GM18907 (cell line): ENCODE measurements at regions not wholly inside any gene's neighbourhood (a gene's known extent, or its start where the extent isn't known, plus 50 kb on each side); places are given as distances from the start of the nearest gene placed in this dataset.

Source experiments
- ATAC-seq: cut with Tn5 transposase; IDR thresholded peaks from one replicate; pipeline ENCODE4 v1.9.1; 2021; ENCODE audit warnings: mild to moderate bottlenecking, moderate library complexity; ENCODE audit not compliant: unreplicated experiment

DNA sequence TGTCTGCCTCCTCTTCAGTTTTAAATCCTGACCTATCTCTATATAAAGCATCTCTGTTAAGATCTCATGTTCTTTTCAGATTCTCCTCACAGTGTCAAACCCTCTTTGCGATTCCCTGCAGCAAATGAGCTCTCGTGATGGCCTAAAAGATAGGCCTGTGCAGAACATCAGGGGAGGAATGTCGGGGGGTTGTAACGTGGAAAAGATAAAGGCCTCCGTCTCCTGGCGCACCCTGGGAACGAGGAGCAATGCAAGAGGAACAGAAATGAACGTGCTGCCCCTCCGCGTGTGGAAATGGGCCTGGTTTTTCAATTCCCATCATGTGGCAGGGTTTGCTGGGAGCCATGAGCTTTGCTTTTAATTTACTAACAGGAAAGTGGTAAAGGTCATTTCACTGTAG lies 285.0 kb upstream of the TPM1 start:
- ATAC-seq: no peak

DNA sequence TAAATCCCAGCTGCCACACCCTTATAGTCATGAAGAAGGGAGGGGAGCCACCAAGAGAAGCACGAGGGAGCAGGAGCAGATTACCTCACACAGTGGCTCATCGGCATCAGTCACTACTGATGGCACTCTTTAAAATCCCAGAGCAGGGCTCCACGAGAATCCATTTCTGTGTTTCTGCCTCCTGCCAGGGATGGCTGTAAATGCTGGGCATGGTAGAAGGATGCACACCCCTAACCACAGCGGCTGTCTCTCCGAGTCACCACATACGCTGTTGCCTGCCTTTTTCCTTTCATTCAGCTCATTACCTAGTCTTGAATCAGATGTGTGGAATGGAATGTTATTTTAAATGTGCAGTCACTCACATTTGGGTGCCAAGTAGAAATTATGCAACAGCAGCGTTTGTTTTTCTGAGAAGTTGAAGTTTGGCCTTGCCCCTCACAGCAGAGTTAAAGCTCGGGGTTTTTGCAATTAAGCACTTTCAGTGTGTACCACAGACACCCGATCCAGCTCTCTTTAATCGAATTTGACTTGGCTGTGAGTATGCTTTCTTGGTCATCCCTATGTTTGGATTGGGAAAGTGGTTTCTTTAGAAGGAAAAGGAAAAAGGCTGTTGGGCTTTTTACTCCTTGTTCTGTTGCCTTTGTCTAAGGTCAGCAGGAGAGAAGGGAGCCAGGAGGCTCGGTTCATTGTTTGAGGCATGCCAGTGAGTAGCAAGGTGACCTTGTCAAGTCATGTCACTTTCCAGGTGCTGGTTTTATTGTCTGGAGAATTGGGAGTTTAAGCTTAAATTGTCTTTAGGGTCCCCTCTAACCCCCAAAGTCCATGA lies 284.2 kb upstream of the TPM1 start:
- ATAC-seq: no peak

DNA sequence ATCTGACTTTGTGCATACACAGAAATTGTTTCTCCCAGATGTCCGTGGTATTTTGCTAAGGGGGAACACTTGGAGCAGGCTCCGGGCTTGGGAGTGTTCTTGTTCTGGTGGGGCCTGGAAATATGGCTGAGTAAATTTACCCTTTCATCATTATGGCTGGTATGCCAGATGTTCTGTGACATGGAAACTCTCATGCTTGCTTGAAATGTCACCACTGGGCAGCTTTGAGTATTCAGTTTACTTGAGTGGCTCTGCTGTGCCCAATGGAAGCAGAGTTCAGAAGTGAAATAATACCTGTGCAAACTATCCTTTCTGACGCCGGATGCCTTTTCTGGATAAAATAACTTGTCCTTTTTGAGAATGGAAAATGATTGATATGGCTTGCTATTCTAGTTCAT lies 283.6 kb upstream of the TPM1 start:
- ATAC-seq: no peak

DNA sequence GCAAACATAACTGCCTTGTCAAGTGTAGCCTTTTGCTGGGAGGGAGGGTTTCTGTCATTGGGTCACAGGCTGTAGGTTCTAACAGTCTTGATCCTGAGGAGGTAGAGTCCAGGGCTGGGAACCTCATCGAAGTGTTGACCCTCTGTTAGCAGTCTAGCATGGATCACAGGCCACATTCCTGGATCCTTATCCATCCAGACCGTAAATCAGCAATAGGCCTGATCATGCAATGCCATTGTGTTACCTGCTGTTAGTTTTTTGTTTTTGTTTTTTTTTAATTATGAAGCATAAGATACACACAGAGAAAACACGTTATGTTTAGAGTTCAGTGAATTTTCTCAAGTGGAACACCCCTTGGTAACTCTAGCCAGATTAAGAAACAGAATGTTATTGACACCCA lies 282.0 kb upstream of the TPM1 start:
- no peak for ATAC-seq

DNA sequence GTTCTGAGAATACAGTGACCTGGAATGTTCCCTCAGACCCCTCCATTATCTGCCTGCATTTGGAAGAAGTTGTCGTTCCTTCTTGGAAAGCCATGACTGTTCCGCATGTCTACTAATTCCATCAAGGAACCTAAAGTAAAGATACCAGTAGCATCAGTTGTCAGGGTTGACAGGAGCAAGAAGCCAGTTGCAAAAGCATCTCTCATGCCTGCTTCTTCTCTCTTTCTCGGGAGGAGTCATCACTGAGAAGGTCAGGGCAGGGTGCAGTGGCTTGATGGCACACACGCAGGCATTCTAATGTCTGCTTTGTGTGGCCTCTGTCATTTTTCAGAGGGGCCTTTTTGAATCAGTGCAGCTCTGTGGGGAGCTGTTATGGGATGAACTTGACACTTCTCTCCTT lies 276.6 kb upstream of the TPM1 start:
- ATAC-seq: no peak

DNA sequence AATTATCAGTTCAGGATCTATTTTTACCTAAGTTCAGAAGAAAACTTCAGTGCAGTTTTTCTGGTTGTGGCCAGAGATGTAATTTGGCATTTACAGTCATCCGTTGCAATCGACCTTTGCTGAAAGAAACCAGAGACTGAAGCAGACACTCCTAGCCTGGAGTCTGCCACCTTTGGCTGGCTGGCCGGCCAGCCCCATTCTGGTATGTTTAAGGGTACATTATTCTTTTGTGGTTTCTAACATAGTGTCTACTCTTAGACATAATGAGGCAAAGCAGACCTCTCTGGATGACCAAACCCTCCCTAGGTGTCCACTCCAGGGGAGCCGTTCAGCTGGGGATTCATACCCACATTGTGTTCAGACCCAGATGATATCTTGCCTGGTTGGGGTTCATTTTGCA lies 275.9 kb upstream of the TPM1 start:
- ATAC-seq: no peak

DNA sequence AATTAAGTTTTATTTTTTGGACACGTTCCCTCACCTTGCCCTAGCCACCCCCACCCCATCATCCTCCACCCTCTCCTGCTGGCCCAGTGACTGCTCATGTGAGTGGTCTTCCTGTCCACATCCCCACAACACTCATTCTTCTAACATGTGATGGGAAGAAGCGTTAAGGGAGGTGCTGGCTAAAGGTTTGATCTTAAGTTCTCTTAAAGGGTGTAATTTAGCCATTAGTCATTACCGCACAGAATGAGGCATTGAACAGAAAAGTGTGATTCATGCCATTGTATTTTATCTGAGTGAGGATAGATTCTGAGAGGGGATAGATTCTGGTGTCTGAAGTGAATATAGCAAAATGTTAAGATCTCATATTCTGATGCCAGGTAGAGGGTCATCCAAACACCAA lies 272.9 kb upstream of the TPM1 start:
- no peak for ATAC-seq

DNA sequence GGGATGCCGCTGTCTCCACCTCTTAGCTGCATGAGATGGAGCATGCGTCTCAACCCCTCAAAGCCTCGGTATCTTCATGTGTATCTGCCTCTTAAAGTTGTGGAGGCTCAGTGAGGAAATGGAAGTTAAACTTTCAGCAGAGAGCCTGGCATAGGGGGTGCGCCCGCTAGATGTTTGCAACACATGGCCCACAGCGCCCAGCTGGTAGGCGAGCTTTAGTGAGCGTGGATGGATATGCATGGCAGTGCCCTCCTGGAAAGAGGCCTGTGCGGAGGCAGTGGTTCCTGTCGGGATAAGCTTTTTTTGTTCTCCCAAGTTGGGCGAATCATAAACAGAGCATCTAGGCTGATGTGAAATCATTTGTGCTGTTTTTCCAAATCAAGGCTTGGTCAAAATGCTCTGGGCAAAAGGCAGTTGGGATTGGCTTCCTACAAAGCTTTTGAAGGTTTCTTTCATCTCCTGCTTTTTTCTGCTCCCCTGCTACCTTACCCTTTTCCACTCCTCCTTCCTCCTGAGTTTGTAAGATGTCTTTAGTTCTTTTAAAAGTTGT lies 272.4 kb upstream of the TPM1 start:
- ATAC-seq: no peak

DNA sequence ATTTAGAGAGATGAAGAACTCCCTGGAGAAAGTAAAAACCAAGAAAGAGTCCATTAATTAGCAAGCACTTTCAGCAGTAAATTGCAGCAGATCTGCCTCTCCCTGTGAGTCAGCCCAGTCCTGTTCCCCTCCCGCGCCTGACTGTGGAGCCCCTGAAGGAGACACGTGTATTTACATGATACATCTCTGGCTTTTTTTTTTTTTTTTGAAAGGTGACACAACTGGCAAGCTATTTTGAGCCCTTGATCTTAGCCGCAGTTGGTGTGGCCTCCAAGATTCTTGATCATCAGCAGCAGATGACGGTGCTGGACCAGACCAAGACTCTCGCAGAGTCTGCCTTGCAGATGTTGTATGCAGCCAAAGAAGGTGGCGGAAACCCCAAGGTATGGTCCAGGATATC lies 271.8 kb upstream of the TPM1 start:
- ATAC-seq: no peak

DNA sequence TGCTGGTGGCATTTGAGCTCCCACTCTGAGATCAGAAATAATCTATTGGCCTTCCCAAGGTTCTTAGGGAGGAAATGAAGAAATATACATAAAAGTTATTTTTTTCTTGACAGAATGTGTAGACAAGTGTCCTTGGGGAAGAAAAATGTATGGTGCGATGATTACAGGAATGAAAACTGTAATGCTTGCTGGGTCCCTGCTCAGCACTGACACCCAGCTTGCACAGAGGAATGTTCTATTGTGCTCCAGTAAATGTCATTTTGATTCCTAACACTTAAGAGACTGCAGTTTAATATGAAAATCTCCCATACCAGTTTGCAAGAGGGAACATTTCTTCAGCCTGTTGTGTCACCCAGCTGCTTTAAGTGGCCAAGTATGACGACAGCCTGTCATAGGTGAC lies 271.3 kb upstream of the TPM1 start:
- ATAC-seq: no peak

DNA sequence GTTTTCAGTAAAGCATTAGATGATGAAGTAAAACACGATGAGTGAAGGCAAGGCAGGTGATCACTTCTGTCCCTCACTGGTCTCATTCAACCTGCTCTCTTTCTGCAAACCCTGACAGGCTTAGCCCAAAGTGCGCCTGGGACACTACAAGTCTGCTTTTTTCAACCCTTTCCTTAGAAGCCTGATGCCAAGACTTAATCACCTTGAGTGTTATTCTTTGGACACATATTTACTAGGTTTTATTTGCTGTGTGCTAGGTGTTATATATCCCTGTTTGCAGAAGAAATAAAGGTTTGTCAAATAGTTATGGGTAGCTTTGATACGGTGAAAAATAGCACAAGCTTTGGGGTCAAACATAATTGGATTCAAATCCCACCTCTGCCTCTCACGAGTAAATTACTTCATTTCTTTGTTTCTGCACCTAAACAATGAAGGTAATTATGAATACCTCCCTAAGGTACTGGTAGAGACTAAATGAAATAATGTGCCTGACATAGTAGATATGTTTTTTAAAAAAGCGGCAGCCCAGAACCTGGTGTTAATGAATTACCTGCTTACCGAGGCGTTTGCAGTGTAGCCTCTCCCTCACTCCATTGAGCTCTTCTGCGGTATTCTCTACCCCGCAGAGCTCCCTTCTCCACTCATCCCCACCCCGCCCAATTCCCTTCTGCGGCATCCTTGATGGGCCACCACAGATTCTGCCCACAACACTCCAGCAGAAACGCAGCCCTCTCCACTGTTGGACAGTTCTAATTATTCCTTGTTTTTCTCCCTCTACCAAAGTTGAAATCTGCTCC lies 269.0 kb upstream of the TPM1 start:
- no peak for ATAC-seq

DNA sequence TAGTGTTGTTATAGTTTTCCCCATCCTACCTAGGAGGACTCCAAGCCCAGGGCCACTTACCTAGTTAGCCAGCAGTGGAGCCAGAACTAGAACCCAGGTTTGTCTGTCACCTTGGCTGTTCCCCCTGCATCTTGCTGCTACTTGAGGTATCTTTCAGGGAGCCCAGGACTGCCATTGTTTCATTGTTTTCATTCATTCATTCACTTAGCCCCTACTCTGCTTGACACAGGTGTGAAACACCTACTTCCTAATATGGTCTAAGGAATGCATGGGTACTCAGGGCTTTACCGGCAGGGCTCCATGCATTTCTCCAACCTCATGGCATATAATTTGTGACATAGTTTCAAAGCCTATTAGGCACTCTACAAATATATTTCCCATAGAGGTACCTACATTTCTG lies 266.6 kb upstream of the TPM1 start:
- ATAC-seq: no peak

DNA sequence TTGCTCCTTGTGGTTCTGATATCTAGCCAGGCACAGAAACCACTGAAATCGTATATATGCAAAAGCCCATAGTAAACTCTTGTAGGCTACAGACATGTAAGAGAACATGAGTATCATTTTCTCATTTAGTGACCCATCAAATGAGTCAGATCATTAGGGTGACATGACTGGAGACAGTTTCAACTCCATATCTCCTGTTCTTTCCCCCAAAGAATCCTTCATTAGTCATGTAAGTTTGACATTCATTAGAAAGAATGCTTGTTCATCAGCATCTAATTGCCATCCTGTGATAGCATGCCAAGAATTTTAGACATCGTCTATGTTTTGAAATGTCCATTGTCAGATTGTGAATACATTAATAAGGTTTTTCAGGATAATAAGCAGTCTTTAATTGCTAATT lies 264.9 kb upstream of the TPM1 start:
- no peak for ATAC-seq

DNA sequence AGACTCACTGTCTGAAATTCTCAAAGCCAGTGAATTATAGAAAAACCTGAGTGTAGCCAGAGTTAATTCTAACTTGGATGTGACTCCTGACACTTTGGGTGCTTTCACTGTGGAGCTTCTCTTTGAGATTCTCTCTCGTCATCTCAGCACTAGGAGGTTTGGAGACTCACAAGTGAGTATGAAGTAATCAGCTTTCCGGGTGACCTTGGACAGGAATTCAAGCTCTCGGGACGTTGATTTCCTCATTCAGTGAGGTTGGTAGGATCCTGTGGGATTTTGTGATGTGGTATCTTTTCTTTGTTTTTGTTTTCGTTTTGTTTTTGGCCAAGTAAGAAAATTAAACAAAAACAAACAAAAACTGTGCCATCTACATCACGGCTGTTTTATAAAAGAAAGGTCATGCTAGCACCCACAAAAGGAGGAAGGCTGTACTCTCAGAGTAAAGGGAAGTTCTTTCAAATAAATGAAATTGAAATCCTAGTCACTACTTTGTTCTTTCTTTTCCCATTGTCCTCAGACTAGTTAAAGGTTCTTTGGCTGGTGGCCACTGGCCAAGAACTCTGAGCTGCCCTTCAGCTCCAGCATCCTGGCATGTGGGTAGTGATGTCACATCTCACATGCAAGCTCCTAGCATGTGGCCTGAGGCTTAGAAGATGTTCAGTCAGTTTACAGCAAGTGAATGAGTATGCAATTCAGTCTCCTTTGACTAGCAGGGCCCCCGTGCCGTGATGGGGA lies 263.3 kb upstream of the TPM1 start:
- no peak for ATAC-seq

DNA sequence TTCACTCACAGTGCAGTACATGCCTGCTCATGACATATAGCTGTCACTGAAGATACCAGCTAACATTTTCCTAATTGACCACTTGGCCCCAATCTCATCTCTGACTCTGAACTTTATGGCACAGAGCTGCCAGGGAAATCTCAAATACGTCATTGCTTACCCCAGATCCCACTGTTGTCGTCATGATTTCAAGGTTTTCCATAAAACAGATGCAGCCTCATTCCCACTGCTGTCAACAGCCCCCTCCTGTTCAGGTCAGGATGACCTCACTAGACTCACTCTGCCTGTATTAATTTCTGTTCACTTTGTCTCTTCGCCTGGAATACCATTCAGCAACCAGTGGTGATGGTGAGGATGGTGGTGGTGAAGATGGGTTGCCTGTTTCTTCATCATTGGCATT lies 262.6 kb upstream of the TPM1 start:
- ATAC-seq: no peak

DNA sequence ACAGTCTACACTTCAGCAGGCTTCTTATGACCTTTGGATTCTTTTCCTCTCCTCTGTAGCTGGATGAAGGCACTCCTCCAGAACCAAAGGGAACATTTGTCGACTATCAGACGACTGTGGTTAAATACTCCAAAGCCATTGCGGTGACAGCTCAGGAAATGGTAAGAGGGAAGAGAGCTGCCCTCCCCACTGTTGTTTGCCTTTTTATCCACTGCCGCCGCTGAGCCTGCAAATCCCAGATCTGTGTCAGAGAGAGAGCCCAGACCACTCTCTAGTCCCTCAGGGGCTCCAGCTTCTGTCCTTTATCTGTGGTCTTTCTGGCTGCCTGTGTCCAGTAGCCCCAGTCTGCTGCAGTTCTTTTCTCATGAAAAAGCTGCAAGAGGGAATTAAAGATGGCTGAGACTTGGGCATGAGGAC lies 261.5 kb upstream of the TPM1 start:
- ATAC-seq: no peak

DNA sequence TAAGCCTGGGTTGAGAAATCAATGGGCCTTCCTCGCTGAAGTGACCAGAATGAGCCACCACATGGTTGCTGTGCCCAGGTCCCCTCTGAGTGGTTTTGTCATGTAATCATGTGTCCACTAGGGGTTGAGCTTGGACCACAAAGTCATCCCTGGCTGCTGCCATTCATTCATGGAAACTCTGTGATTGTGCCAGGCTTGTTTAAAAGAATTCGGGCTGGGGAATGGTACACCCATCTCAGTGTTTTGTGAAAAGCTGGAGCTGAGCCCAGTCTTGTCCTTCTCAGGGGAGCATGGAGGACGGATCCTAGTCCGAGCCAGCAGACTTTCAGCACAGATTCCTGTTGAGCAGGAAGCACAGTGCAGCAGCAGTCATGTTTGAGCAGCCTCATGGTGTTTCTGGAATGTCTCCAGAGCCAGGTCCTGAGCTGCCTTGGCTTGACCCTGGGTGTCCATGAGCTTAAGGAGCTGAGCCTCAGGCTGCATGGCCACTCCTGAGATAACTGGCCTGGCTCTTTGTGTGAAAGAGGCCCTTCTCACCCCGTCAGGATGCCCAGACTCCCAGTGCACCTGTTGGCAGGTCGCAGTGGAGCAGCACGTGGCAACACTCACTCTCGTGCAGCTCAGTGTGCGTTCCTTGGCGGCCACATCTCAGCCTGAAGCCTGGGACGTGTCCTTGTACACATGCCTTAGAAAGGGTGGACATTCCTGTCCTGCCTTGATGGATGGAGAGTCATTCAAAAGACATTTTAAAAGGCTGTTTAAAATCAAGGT lies 260.3 kb upstream of the TPM1 start:
- ATAC-seq: no peak

DNA sequence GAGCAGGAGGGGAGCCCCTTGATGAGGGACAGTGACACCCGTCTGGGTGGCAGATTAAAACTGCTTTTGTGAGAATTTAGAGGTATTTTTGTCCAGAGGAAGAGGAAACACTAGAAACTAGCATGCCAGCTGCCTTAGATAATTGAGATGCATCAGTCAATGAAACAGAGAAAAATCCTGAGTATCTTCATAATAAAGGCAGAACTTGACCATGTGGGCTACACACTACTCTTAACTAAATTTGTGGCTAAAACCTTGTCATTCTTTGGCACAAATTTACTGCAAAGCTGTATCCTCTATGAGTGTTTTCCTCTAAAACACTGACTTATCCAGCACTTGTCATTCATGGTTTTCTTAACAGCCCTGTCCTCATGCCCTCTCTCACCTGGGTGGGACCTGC lies 259.7 kb upstream of the TPM1 start:
- no peak for ATAC-seq

DNA sequence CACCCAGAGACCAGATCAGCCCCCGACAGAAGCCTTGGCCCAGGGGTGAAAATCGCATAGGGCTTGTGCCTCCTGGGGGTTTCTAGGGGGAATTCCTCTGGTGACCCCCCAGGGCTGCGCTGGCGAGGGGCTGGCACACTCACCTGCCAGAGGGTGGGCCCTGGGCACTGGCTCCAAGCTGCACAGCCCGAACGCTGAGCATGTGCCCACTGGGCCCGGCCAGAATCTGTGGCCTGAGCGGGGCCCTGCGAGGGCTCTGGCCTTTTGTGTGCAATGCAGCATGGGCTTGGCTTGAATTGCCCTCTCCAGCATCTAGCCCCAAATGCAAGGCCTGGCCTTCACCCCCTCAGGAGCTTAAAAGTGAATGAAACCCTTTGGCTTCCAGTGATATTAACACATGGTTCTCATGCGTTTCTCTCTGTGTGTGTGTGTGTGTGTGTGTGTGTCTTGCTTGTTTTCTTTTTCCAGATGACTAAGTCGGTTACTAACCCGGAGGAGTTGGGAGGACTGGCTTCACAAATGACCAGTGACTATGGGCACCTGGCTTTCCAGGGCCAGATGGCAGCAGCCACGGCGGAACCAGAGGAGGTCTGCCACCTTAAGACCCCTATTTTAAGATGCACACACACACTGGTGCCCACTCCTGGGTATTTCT lies 259.1 kb upstream of the TPM1 start:
- no peak for ATAC-seq
